Karpas-422 (cell line): ENCODE measurements at regions not wholly inside any gene's neighbourhood (a gene's known extent, or its start where the extent isn't known, plus 50 kb on each side); places are given as distances from the start of the nearest gene placed in this dataset.
"Not testable (repeated sequence)": the region's sequence is repeated elsewhere in the genome, so short reads cannot be mapped to it uniquely, and the experiment has no call there.

Source experiments
- DNase-seq: peaks from one replicate; pipeline ENCODE4 v3.0.0-alpha.2; 2015
- H2AFZ ChIP-seq: fragments of 200-600 bp; sonication (generic); 2 replicates; pipeline ENCODE4 v1.6.1; 2014; ENCODE audit warnings: antibody characterized with exemption, low read length, mixed read lengths
- H3K27ac ChIP-seq: fragments of 200-600 bp; sonication (generic); 2 replicates; pipeline ENCODE4 v1.5.1; 2014; ENCODE audit warnings: mild to moderate bottlenecking, low read length, moderate library complexity
- H3K27me3 ChIP-seq: fragments of 200-600 bp; sonication (generic); 2 replicates; pipeline ENCODE4 v1.6.1; 2014; ENCODE audit warnings: low read length, mixed read lengths
- H3K36me3 ChIP-seq: fragments of 200-600 bp; sonication (generic); 2 replicates; pipeline ENCODE4 v1.6.1; 2014; ENCODE audit warnings: low read length, mixed read lengths; ENCODE audit not compliant: insufficient read depth
- H3K4me1 ChIP-seq: fragments of 200-600 bp; sonication (generic); 2 replicates; pipeline ENCODE4 v1.6.1; 2014; ENCODE audit warnings: mild to moderate bottlenecking, low read length, mixed read lengths
- H3K4me2 ChIP-seq: fragments of 200-600 bp; sonication (generic); 2 replicates; pipeline ENCODE4 v1.6.1; 2014; ENCODE audit warnings: low read length, low read depth, mild to moderate bottlenecking; ENCODE audit not compliant: poor library complexity, severe bottlenecking
- H3K4me3 ChIP-seq: fragments of 200-600 bp; sonication (generic); 2 replicates; pipeline ENCODE4 v1.5.1; 2014; ENCODE audit warnings: mild to moderate bottlenecking, antibody characterized with exemption, low read length, mixed read lengths
- H3K79me2 ChIP-seq: fragments of 200-600 bp; sonication (generic); 2 replicates; pipeline ENCODE4 v1.6.1; 2014; ENCODE audit warnings: mild to moderate bottlenecking, low read length, mixed read lengths
- H3K9ac ChIP-seq: fragments of 200-600 bp; sonication (generic); 2 replicates; pipeline ENCODE4 v1.6.0; 2014; ENCODE audit warnings: low read length
- H3K9me2 ChIP-seq: fragments of 200-600 bp; sonication (generic), shearing (Covaris generic); replicated peaks from 2 replicates; pipeline ENCODE4 v1.6.0; 2014; ENCODE audit warnings: mild to moderate bottlenecking, low read length, moderate library complexity; ENCODE audit not compliant: insufficient read depth
- H3K9me3 ChIP-seq: fragments of 300-700, 200-600 bp; sonication (generic); 2 replicates; pipeline ENCODE4 v1.6.1; 2014; ENCODE audit warnings: low read length, mixed read lengths
- H4K20me1 ChIP-seq: fragments of 200-600 bp; sonication (generic); 2 replicates; pipeline ENCODE4 v1.6.1; 2014; ENCODE audit warnings: mild to moderate bottlenecking, antibody characterized with exemption, low read length, low read depth; ENCODE audit not compliant: insufficient read depth

DNA sequence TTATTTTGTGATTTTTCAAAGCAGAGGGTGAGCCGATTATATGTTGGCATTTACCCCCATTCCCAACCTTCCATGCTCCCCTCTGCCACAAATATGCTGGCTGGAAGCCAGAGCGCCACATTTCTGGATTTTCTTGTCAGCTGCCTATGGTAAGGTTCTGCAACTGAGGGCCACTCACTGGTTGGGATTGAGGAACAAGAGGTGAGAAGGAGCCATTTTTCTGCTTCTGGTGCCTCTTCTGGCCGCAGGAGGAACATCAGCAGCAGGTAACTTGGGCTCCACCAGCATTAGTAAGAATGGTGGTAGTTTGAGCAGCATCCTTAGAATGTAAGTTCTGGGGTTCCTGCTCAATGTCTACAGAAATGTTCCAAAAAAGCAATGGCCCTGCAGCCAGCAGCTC is 159.5 kb upstream of the MAST4 start:
- DNase-seq, result peak; percentile 75
- Histone ChIP-seq H3K79me2 (no peaks in the 10 kb centered on the region), H3K4me1 (no peaks in the 10 kb centered on the region), H3K9ac (no peak overlapping the region), H3K9me3 (no peaks in the 10 kb centered on the region), H3K4me2 (no peak overlapping the region), H3K27me3 (no peaks in the 10 kb centered on the region), H4K20me1 (no peaks in the 10 kb centered on the region), H2AFZ (no peak overlapping the region), H3K4me3 (no peak overlapping the region), H3K9me2 (no peaks in the 10 kb centered on the region), H3K36me3 (no peaks in the 10 kb centered on the region), H3K27ac (no peak overlapping the region)

DNA sequence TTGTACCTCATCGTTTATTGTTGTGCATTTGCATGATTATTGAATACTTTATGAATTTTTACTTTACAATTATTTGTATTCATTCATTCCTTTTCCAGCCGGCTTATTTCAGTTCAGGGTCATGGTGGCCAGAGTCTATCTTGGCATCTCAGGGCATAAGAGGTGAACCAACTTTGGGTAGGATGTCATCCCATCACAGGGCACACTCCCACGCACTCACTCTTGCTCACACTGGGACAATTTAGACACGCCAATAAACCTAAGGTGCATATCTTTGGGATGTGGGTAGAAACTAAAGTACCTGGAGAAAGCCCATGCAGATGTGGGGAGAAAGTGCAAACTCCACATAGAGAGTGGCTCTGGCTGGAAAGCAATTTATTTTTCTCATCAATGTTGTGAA is 158.1 kb upstream of the MAST4 start:
- no peak for DNase-seq
- Histone ChIP-seq H3K27me3 (no peaks in the 10 kb centered on the region), H3K4me2 (no peak overlapping the region), H3K79me2 (no peaks in the 10 kb centered on the region), H3K27ac (no peak overlapping the region), H2AFZ (no peak overlapping the region), H3K4me3 (no peak overlapping the region), H3K4me1 (no peaks in the 10 kb centered on the region), H3K9me3 (no peaks in the 10 kb centered on the region), H3K9me2 (no peaks in the 10 kb centered on the region), H3K36me3 (no peaks in the 10 kb centered on the region), H4K20me1 (no peaks in the 10 kb centered on the region), H3K9ac (no peak overlapping the region)

DNA sequence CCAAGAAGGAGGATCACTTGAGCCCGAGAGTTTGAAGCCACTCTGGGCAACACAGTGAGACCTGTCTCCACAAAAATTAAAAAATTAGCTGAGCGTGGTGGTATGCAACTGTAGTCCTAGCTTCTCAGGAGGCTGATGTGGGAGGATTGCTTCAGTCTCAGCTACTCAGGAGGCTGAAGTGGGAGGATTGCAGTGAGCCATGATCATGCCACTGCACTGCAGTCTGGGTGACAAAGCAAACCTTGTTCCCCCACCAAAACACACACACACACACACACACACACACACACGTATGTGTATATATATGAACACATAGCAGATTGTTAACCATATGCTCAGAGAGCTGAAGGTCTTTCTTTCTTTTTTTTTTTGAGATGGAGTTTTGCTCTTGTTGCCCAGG is 157.5 kb upstream of the MAST4 start:
- Histone ChIP-seq H3K9me2 (no peaks in the 10 kb centered on the region), H3K4me3 (no peak overlapping the region), H3K36me3 (no peaks in the 10 kb centered on the region), H3K4me2 (no peak overlapping the region), H3K9ac (no peak overlapping the region), H3K9me3 (no peaks in the 10 kb centered on the region), H3K4me1 (no peaks in the 10 kb centered on the region), H4K20me1 (no peaks in the 10 kb centered on the region), H3K79me2 (no peaks in the 10 kb centered on the region), H3K27ac (no peak overlapping the region), H3K27me3 (no peaks in the 10 kb centered on the region), H2AFZ (no peak overlapping the region)
- no peak for DNase-seq

DNA sequence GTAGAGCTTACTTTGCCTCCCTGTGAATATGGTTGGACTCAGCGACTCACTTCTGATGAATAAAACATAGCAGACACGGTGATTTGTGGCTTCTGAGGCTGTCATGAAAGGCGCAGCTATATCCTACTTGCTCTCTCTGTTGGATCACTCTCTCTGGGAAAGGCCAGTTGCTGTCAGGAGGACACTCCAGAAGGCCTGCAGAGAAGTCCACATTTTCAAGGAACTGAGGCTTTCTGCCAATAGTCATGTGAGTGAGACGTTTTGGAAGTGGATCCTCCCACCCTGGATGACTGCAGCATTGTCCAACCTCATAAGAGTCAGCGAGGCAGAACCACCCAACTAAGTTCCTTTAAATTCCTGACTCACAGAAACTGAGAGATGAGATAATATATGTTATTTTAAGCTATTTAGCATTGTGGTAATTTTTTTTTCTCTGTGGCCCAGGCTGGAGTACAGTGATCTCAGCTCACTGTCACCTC is 156.0 kb upstream of the MAST4 start:
- H3K4me1 ChIP-seq, result no peaks in the 10 kb centered on the region
- no peak overlapping the region for H3K9ac ChIP-seq
- H3K4me3 ChIP-seq, result no peak overlapping the region
- no peaks in the 10 kb centered on the region for H4K20me1 ChIP-seq
- no peak overlapping the region for H3K4me2 ChIP-seq
- no peaks in the 10 kb centered on the region for H3K79me2 ChIP-seq
- no peaks in the 10 kb centered on the region for H3K9me3 ChIP-seq
- DNase-seq, result no peak
- H3K36me3 ChIP-seq, result no peaks in the 10 kb centered on the region
- H3K9me2 ChIP-seq, result no peaks in the 10 kb centered on the region
- no peak overlapping the region for H3K27ac ChIP-seq
- H2AFZ ChIP-seq, result no peak overlapping the region
- H3K27me3 ChIP-seq, result no peaks in the 10 kb centered on the region

DNA sequence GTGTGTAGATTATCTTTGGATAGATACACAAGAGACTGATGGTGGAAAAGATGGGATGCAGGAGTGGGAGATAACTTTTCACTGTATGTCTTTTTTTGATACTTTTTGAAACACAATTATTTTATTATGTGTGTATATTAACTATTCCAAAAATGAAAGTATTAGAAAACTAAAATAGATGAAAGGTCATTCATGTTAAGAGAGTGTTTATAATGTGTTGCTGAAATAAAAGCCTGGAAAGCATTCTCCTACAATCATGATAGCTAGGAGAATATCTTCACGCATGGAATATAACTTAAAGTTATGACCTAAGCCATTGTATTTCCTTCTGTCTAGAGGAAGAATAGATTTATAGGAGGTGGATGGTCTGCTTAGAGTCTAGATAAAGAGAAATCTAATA is 154.8 kb upstream of the MAST4 start:
- H3K36me3 ChIP-seq, result no peaks in the 10 kb centered on the region

DNA sequence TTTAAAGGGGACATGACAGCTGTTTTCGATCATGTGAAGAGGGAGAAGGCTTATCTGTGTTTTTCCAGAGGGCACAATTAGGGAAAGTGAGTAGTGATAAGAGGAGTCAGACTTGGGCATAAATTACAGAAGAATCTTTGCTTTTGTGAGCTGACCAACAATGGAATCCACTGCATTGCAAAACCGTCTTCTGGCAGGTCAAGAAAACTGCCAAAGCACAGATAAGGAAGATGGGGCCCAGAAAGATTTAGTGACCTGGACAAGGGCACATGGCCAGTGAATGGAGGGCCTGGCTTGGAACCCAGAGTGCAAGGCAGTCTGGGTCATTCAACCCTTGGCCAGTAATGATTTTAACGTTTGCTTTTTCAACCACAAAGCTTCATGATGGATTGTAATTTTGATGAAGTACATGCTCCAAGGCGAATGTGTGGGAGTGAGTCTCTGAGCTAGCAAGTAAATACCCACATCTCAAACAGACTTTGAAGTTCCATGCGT is 153.2 kb upstream of the MAST4 start:
- H3K4me1 ChIP-seq, result no peaks in the 10 kb centered on the region
- H3K79me2 ChIP-seq, result no peaks in the 10 kb centered on the region
- H4K20me1 ChIP-seq, result no peaks in the 10 kb centered on the region
- no peak for DNase-seq
- no peak overlapping the region for H3K9ac ChIP-seq
- no peak overlapping the region for H3K27ac ChIP-seq
- no peak overlapping the region for H3K4me3 ChIP-seq
- no peaks in the 10 kb centered on the region for H3K9me3 ChIP-seq
- H3K9me2 ChIP-seq, result no peaks in the 10 kb centered on the region
- H3K36me3 ChIP-seq, result no peaks in the 10 kb centered on the region
- no peak overlapping the region for H2AFZ ChIP-seq
- no peaks in the 10 kb centered on the region for H3K27me3 ChIP-seq
- no peak overlapping the region for H3K4me2 ChIP-seq

More for the DNA sequence above, 154.8 kb upstream of the MAST4 start:
- Histone ChIP-seq H3K4me3 (no peak overlapping the region), H3K27ac (no peak overlapping the region), H3K4me1 (no peaks in the 10 kb centered on the region), H3K9me3 (no peaks in the 10 kb centered on the region), H3K9me2 (no peaks in the 10 kb centered on the region), H3K79me2 (no peaks in the 10 kb centered on the region), H3K27me3 (no peaks in the 10 kb centered on the region), H3K4me2 (no peak overlapping the region), H4K20me1 (no peaks in the 10 kb centered on the region), H3K9ac (no peak overlapping the region), H2AFZ (no peak overlapping the region)
- DNase-seq, result no peak

DNA sequence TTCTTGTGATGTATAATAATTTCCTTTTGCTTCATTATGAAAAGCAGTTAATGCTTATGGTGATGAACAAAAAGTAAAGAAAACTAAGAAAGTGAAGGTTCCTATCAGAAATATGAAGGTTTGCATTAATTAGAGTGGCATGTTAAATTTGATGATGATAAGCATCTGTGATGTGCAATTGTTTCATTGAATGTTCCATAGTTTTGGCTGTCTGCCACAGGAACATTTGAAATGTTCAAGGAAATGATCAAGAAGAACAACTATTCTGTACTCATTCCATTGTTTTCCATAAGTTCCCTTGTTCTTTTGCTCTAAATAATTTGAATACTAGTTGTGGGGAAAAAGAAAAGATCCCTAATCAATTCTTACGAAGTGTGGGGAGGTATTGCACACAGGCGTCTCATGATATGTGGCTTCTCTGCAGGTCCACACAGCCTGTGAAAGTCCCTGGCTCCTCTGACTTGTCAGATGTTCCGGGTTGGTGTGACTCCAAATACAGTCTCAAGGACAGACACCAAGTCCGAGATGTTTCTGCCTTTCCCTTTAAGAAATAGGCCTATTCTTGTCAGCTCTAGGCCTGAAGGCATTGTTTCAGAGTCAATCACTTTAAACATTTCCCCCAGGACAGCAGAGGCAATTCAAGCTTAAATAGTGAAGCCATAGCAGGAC is 152.6 kb upstream of the MAST4 start:
- H3K9me2 ChIP-seq, result no peaks in the 10 kb centered on the region
- H3K27ac ChIP-seq, result no peak overlapping the region
- no peaks in the 10 kb centered on the region for H3K79me2 ChIP-seq
- no peak overlapping the region for H3K9ac ChIP-seq
- no peaks in the 10 kb centered on the region for H3K9me3 ChIP-seq
- H3K4me2 ChIP-seq, result no peak overlapping the region
- no peak overlapping the region for H3K4me3 ChIP-seq
- no peaks in the 10 kb centered on the region for H3K4me1 ChIP-seq
- H3K27me3 ChIP-seq, result no peaks in the 10 kb centered on the region
- no peaks in the 10 kb centered on the region for H4K20me1 ChIP-seq
- H3K36me3 ChIP-seq, result no peaks in the 10 kb centered on the region
- no peak overlapping the region for H2AFZ ChIP-seq
- no peak for DNase-seq

DNA sequence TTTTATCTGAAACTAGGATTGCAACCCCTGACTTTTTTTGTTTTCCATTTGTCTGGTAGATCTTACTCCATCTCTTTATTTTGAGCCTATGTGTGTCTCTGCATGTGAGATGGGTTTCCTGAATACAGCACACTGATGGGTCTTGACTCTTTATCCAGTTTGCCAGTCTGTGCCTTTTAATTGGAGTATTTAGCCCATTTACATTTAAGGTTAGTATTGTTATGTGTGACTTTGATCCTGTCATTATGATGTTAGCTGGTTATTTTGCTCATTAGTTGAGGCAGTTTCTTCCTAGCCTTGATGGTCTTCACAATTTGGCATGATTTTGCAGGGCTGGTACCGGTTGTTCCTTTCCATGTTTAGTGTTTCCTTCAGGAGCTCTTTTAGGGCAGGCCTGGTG is 148.1 kb upstream of the MAST4 start:
- H3K36me3 ChIP-seq, H3K27me3 ChIP-seq, H3K4me3 ChIP-seq, H3K79me2 ChIP-seq, H3K4me2 ChIP-seq, H2AFZ ChIP-seq, H3K9ac ChIP-seq, H3K27ac ChIP-seq, H3K4me1 ChIP-seq, DNase-seq, H3K9me3 ChIP-seq, H4K20me1 ChIP-seq, H3K9me2 ChIP-seq: not testable (repeated sequence)
